K562 (cell line): ENCODE measurements at regions not wholly inside any gene's neighbourhood (a gene's known extent, or its start where the extent isn't known, plus 50 kb on each side); places are given as distances from the start of the nearest gene placed in this dataset.

Experiments
- ATAC-seq: fragments of 200-7000 bp; cut with Tn5 transposase; 3 replicates; pipeline ENCODE4 v1.9.1; 2020; ENCODE audit warnings: moderate library complexity
- BruUV-seq: library from RNA; stranded (reverse); fragments of 400-500 nt; replicated peaks from 2 replicates; lab custom pipeline; 2021; lab: Mats Ljungman, UMichigan
- CTCF ChIA-PET: fragments of 300-600 bp; formaldehyde crosslinking; extraction: SDS; loops from one replicate; lab custom pipeline; 2021; ENCODE audit warnings: low intra/inter-chr PET ratio; lab: Yijun Ruan, JAX
- POLR2A ChIA-PET: fragments of 300-600, 350-650 bp; sonication (Branson Sonifier 250); formaldehyde crosslinking; extraction: SDS; loops from one replicate; lab custom pipeline; 2021; ENCODE audit warnings: antibody characterized with exemption, inconsistent platforms; lab: Yijun Ruan, JAX
- DNase-seq, 4 experiments: peaks; one replicate each; pipeline versions ENCODE4 v3.0.0 to v3.0.0-alpha.2; 2011 to 2018; ENCODE audit warnings: low spot score in 3 of 4, mixed read lengths in 3 of 4; ENCODE audit errors: extremely low read depth in 1 of 4
- FAIRE-seq: peaks from 2 replicates; lab custom pipeline; 2011; peaks lifted over from hg19 to GRCh38; lab: Jason Lieb, UNC
- H2AFZ ChIP-seq: 2 replicates; pipeline ENCODE4 v1.6.0; 2011; ENCODE audit warnings: low read depth, low read length, control low read depth, inconsistent platforms
- H3K27ac ChIP-seq: fragments of 200-600 bp; 3 replicates; pipeline ENCODE4 v1.8.0; 2011; ENCODE audit warnings: low read depth, mild to moderate bottlenecking, control low read depth, inconsistent platforms, low read length, moderate library complexity, mixed read lengths; ENCODE audit errors: extremely low read depth
- H3K27me3 ChIP-seq, 2 experiments: fragments of 300-600 bp in 1 of 2; 2 replicates in 1 of 2; 3 replicates in 1 of 2; pipeline versions ENCODE4 v1.6.0 to v1.8.0; 2011; ENCODE audit warnings: inconsistent platforms in 2 of 2, low read length in 2 of 2, mild to moderate bottlenecking in 1 of 2, mixed read lengths in 1 of 2, moderate library complexity in 1 of 2; ENCODE audit not compliant: control insufficient read depth in 2 of 2, insufficient read depth in 2 of 2
- H3K36me3 ChIP-seq: fragments of 300-600 bp; 3 replicates; pipeline ENCODE4 v1.8.0; 2011; ENCODE audit warnings: mild to moderate bottlenecking, low read length, inconsistent platforms; ENCODE audit not compliant: control insufficient read depth, insufficient read depth
- H3K4me1 ChIP-seq, 2 experiments: fragments of 200-600 bp in 1 of 2; replicated peaks in 1 of 2; 2 replicates in 1 of 2; 3 replicates in 1 of 2; pipeline versions ENCODE4 v1.5.1 to v1.8.0; 2011; ENCODE audit warnings: inconsistent platforms in 2 of 2, low read length in 2 of 2, mild to moderate bottlenecking in 1 of 2, mixed read lengths in 1 of 2, moderate library complexity in 1 of 2; ENCODE audit not compliant: control insufficient read depth in 2 of 2, insufficient read depth in 2 of 2
- H3K4me2 ChIP-seq: 2 replicates; pipeline ENCODE4 v1.6.1; 2011; ENCODE audit warnings: low read length, control low read depth, inconsistent platforms, mixed read lengths; ENCODE audit not compliant: insufficient read depth
- H3K4me3 ChIP-seq: fragments of 200-600 bp; sonication (generic), shearing (Covaris generic); 2 replicates; pipeline ENCODE4 v1.5.1; 2016; ENCODE audit warnings: control low read depth, inconsistent platforms
- H3K79me2 ChIP-seq: fragments of 200-600 bp; 3 replicates; pipeline ENCODE4 v1.8.0; 2011; ENCODE audit warnings: low read length, inconsistent platforms; ENCODE audit not compliant: control insufficient read depth, insufficient read depth
- H3K9ac ChIP-seq, 2 experiments: 2 replicates each; pipeline versions ENCODE4 v1.6.0 to v1.6.1; 2011; ENCODE audit warnings: low read depth in 2 of 2, low read length in 2 of 2, control low read depth in 1 of 2, inconsistent platforms in 1 of 2, mild to moderate bottlenecking in 1 of 2, mixed read lengths in 1 of 2; ENCODE audit not compliant: insufficient read depth in 1 of 2
- H3K9me1 ChIP-seq: one replicate; pipeline ENCODE4 v1.6.0; 2011; ENCODE audit warnings: inconsistent platforms, mild to moderate bottlenecking, low read length, moderate library complexity; ENCODE audit not compliant: control insufficient read depth, insufficient read depth
- H3K9me3 ChIP-seq: replicated peaks from 2 replicates; pipeline ENCODE4 v1.5.1; 2011; ENCODE audit warnings: low read depth, low read length, inconsistent platforms; ENCODE audit not compliant: control insufficient read depth, insufficient read depth
- H4K20me1 ChIP-seq: replicated peaks from 2 replicates; pipeline ENCODE4 v1.6.1; 2011; ENCODE audit warnings: low read length, inconsistent platforms, mixed read lengths; ENCODE audit not compliant: control insufficient read depth, insufficient read depth
- ARHGAP35 ChIP-seq: fragments of 450-650 bp; IDR thresholded peaks from 2 replicates; pipeline ENCODE4 v1.6.1; 2018; ENCODE audit not compliant: partially characterized antibody
- CBFA2T3 ChIP-seq: fragments of 450-650 bp; IDR thresholded peaks from 2 replicates; pipeline ENCODE4 v1.6.1; 2017
- CREB3 ChIP-seq: fragments of 450-650 bp; conservative IDR thresholded peaks from 2 replicates; pipeline ENCODE4 v1.6.1; 2016; ENCODE audit warnings: missing genetic modification characterization, low read depth, mild to moderate bottlenecking, missing compliant biosample characterization, moderate library complexity
- DNMT1 ChIP-seq: fragments of 450-650 bp; IDR thresholded peaks from 2 replicates; pipeline ENCODE4 v1.6.1; 2016; ENCODE audit warnings: antibody characterized with exemption, mild to moderate bottlenecking
- E2F3 ChIP-seq: fragments of 250-450 bp; sonication (Bioruptor Pico); IDR thresholded peaks from 2 replicates; pipeline ENCODE4 v1.4.0; 2020; ENCODE audit warnings: mild to moderate bottlenecking
- HCFC1 ChIP-seq: IDR thresholded peaks from 2 replicates; pipeline ENCODE4 v1.6.1; 2012; ENCODE audit warnings: low read depth, low read length, improper control_type of control experiment
- HDAC2 ChIP-seq: fragments of 450-650 bp; IDR thresholded peaks from 2 replicates; pipeline ENCODE4 v1.6.1; 2016; ENCODE audit warnings: mild to moderate bottlenecking
- HMG20B ChIP-seq: fragments of 250-450 bp; sonication (Bioruptor Pico); IDR thresholded peaks from 2 replicates; pipeline ENCODE4 v1.5.0; 2021; ENCODE audit warnings: mild to moderate bottlenecking
- ID3 ChIP-seq, 2 experiments: fragments of 250-450 bp in 1 of 2; fragments of 450-650 bp in 1 of 2; sonication (Bioruptor Pico) in 1 of 2; IDR thresholded peaks; 2 replicates each; pipeline versions ENCODE4 v1.6.1 to v1.8.0; 2016 to 2021; ENCODE audit warnings: mild to moderate bottlenecking in 2 of 2, moderate library complexity in 2 of 2, missing compliant biosample characterization in 1 of 2, missing genetic modification characterization in 1 of 2
- KHSRP ChIP-seq: fragments of 450-650 bp; IDR thresholded peaks from 2 replicates; pipeline ENCODE4 v1.6.1; 2017
- LCOR ChIP-seq: sonication (generic); formaldehyde crosslinking; IDR thresholded peaks from 2 replicates; pipeline ENCODE4 v1.8.0; 2022; ENCODE audit warnings: mild to moderate bottlenecking, missing genetic modification reagents
- MEIS2 ChIP-seq: fragments of 450-650 bp; IDR thresholded peaks from 2 replicates; pipeline ENCODE4 v1.6.1; 2014; ENCODE audit warnings: mild to moderate bottlenecking; ENCODE audit not compliant: partially characterized antibody
- NFYB ChIP-seq: IDR thresholded peaks from 2 replicates; pipeline ENCODE4 v1.6.1; 2011; ENCODE audit warnings: mild to moderate bottlenecking, moderate library complexity; ENCODE audit not compliant: insufficient read length; ENCODE audit errors: extremely low read depth
- PBX2 ChIP-seq, 2 experiments: IDR thresholded peaks in 1 of 2; conservative IDR thresholded peaks in 1 of 2; 2 replicates each; pipeline ENCODE4 v1.6.1; 2016; ENCODE audit warnings: low read depth in 2 of 2, mild to moderate bottlenecking in 1 of 2, missing compliant biosample characterization in 1 of 2, missing genetic modification characterization in 1 of 2, moderate library complexity in 1 of 2
- RAD21 ChIP-seq, 2 experiments: fragments of 250-450 bp in 1 of 2; fragments of 450-650 bp in 1 of 2; sonication (Bioruptor Pico) in 1 of 2; formaldehyde crosslinking in 1 of 2; IDR thresholded peaks in 1 of 2; conservative IDR thresholded peaks in 1 of 2; 2 replicates each; pipeline versions ENCODE4 v1.4.0 to v1.8.0; 2020 to 2022; ENCODE audit warnings: mild to moderate bottlenecking in 2 of 2, moderate library complexity in 1 of 2
- RFX1 ChIP-seq: fragments of 450-650 bp; IDR thresholded peaks from 2 replicates; pipeline ENCODE4 v1.6.1; 2016; ENCODE audit warnings: mild to moderate bottlenecking, moderate library complexity
- SNRNP70 ChIP-seq: fragments of 200-400 bp; formaldehyde crosslinking; optimal IDR thresholded peaks from 2 replicates; pipeline ENCODE3; 2017; ENCODE audit warnings: low read depth, low read length
- U2AF1 ChIP-seq: fragments of 200-400 bp; formaldehyde crosslinking; optimal IDR thresholded peaks from 2 replicates; pipeline ENCODE3; 2017; ENCODE audit warnings: mild to moderate bottlenecking, low read depth, low read length, moderate library complexity
- XRCC3 ChIP-seq: fragments of 450-650 bp; IDR thresholded peaks from 2 replicates; pipeline ENCODE4 v1.6.1; 2017; ENCODE audit warnings: mild to moderate bottlenecking, moderate library complexity
- XRCC5 ChIP-seq: fragments of 200-400 bp; formaldehyde crosslinking; IDR thresholded peaks from 2 replicates; pipeline ENCODE4 v1.6.1; 2017; ENCODE audit warnings: low read depth, mild to moderate bottlenecking, low read length
- ZNF263 ChIP-seq: sonication (generic); formaldehyde crosslinking; IDR thresholded peaks from 2 replicates; pipeline ENCODE4 v1.8.0; 2022; ENCODE audit warnings: mild to moderate bottlenecking, missing genetic modification reagents, borderline replicate concordance
- WGBS: fragments of 100-300 bp; shearing (Covaris generic); methylation state at CpG from one replicate; pipeline ENCODE4 v1.1.6; 2016; ENCODE audit warnings: low coverage, mixed read lengths; ENCODE audit not compliant: insufficient coverage; ENCODE audit errors: missing lambda C conversion rate; 5-methylcytosine and 5-hydroxymethylcytosine counted together
- in situ Hi-C: fragments of 300-500 bp; cut with MboI; formaldehyde crosslinking; loops from 4 replicates; pipeline ENCODE4 v1.15.0; 2018; ENCODE audit warnings: inconsistent platforms, mixed read lengths
- intact Hi-C: fragments of 100-400 bp; cut with micrococcal nuclease; formaldehyde crosslinking; loops from 2 replicates; pipeline ENCODE4 v1.14.2; 2022

GRCh38 chr4:33650036-33650435 lies 2594.3 kb downstream of the ARAP2 start:
- Histone ChIP-seq H3K27me3 (no peaks in the 10 kb centered on the region), H3K9ac (no peak overlapping the region), H3K9me1 (no peaks in the 10 kb centered on the region), H3K4me2 (no peak overlapping the region), H3K4me3 (no peak overlapping the region), H3K27ac (peak overlapping the region; percentile 30; the same call in 1 of the 3 replicates), H3K9me3 (no peaks in the 10 kb centered on the region), H3K36me3 (no peaks in the 10 kb centered on the region), H2AFZ (no peak overlapping the region), H3K79me2 (no peaks in the 10 kb centered on the region), H3K4me1 (no peaks in the 10 kb centered on the region), H4K20me1 (no peaks in the 10 kb centered on the region)
- peak; percentile 39; the same call in 2 of the 3 replicates for ATAC-seq
- peak in 1 of 4 experiments; percentile 14 for DNase-seq
- BruUV-seq: no TSS peak
- in situ Hi-C loops: no loop called here
- ChIA-PET CTCF (no interaction called here), POLR2A (interaction anchor here (0.7 kb wide), 1 partner anchor 196 kb away, joined by 3 read pairs; no protein-coding TSS in a partner anchor)
- intact Hi-C loops: loop anchor here (5.0 kb wide), 1 partner anchor 682 kb away; no protein-coding TSS in a partner anchor
- 0% methylated on average over 2 of the region's 2 CpGs for WGBS
- FAIRE-seq: no peak
- TF ChIP-seq CREB3 (tag): peak; percentile 80
- no peak for TF ChIP-seq ZNF263 (CRISPR knock-in tag)
- TF ChIP-seq NFYB: no peak
- TF ChIP-seq E2F3 (CRISPR knock-in tag): no peak
- TF ChIP-seq U2AF1: no peak
- no peak for TF ChIP-seq LCOR (CRISPR knock-in tag)
- TF ChIP-seq XRCC5: no peak
- no peak for TF ChIP-seq RFX1
- TF ChIP-seq HMG20B (CRISPR knock-in tag): no peak
- no peak for TF ChIP-seq ARHGAP35
- TF ChIP-seq RAD21 (CRISPR knock-in tag; conservative IDR thresholded peaks at IDR 0.05 in 1 of 2, IDR thresholded peaks at IDR 0.05 in 1 of 2): no peak
- no peak for TF ChIP-seq HDAC2
- TF ChIP-seq MEIS2: peak; percentile 69
- no peak for TF ChIP-seq PBX2 (CRISPR knock-in tag; IDR thresholded peaks at IDR 0.05; ENCODE audit: low read depth)
- TF ChIP-seq PBX2 (tag; conservative IDR thresholded peaks at IDR 0.05; ENCODE audit: low read depth): peak; percentile 80
- TF ChIP-seq CBFA2T3: peak; percentile 31
- no peak for TF ChIP-seq KHSRP
- TF ChIP-seq SNRNP70: no peak
- TF ChIP-seq DNMT1: no peak
- no peak for TF ChIP-seq XRCC3
- TF ChIP-seq ID3 (CRISPR knock-in tag; IDR thresholded peaks at IDR 0.05): no peak
- TF ChIP-seq ID3 (tag; IDR thresholded peaks at IDR 0.05): no peak
- no peak for TF ChIP-seq HCFC1
